ENCODE measurements at regions not wholly inside any gene's neighbourhood (a gene's known extent, or its start where the extent isn't known, plus 50 kb on each side); places are given as distances from the start of the nearest gene placed in this dataset.

DNA sequence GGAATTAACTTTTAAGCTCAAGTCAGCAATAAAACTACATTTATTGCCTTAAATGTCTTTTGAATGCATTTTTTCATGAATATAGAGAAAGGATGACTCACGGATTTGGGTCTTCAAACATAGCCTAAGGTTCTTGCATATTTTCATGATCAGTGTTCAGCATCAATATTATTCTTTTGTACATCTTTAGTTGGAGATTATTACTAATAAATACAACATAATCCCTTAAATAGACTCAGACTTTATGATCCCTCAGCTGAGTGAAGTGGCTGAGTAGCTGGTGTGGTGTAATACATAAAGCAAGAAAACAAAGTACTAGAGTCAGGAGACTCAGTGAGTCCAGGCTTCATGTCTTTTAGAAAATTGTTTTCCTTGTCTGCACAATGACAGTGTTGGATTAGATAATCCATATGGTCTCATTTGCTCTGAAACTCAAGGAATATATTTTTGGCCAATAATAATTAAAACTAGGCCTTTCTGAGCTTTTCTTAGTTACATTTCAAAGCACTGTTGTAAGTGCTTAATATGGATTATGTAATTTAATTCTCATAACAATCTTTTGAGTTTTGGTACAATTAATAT is 78.3 kb upstream of the UNC5C start:
- ChIA-PET POLR2A (no interaction called here), CTCF (interaction anchor here (0.8 to 1.1 kb wide), 2 partner anchors 9 to 10 kb away, joined by 3 read pairs; no protein-coding TSS in a partner anchor)
- BruUV-seq (replicated peaks) = no TSS peak
- no peaks in the 10 kb centered on the region for H3K36me3 ChIP-seq (ENCODE audit: control insufficient read depth in 2 of 2, extremely low read depth in 1 of 2, insufficient read depth in 2 of 2, low read length in 2 of 2)
- FAIRE-seq (no peak), DNase-seq (ENCODE audit: low read depth, low spot score) (no peak)
- no peaks in the 10 kb centered on the region for H3K79me2 ChIP-seq (ENCODE audit: control insufficient read depth, insufficient read depth, low read length)
- no peak overlapping the region for H3K9ac ChIP-seq (replicated peaks; ENCODE audit: extremely low read depth, insufficient read depth, low read length)
- dilution Hi-C loops (cut with MboI; ENCODE audit: extremely low pct_ligation_motif_present, low sequenced_read_pairs) = no loop called here
- no peak overlapping the region for H3K4me3 ChIP-seq (replicated peaks in 1 of 3; ENCODE audit: insufficient read depth in 1 of 3, low read depth in 1 of 3, low read length in 3 of 3)
- H3K4me1 ChIP-seq (ENCODE audit: control insufficient read depth, extremely low read depth, insufficient read depth, low read length) = no peaks in the 10 kb centered on the region
- no peak overlapping the region for H3K27ac ChIP-seq (ENCODE audit: insufficient read depth, low read depth, low read length)
- H2AFZ ChIP-seq (ENCODE audit: low read depth, low read length) = no peak overlapping the region
- no peaks in the 10 kb centered on the region for H3K27me3 ChIP-seq (ENCODE audit: control insufficient read depth in 2 of 2, insufficient read depth in 2 of 2, low read length in 2 of 2)
- H4K20me1 ChIP-seq (replicated peaks; ENCODE audit: control insufficient read depth, extremely low read depth, insufficient read depth, low read length) = no peaks in the 10 kb centered on the region
- no peak overlapping the region for H3K4me2 ChIP-seq (ENCODE audit: insufficient read depth, low read length)
- no peaks in the 10 kb centered on the region for H3K9me1 ChIP-seq (replicated peaks; ENCODE audit: control insufficient read depth, extremely low read depth, insufficient read depth, low read length)
- no peak for TF ChIP-seq MYC (IDR thresholded peaks at IDR 0.05; ENCODE audit: low read depth, low read length)
- TF ChIP-seq CTCF (IDR thresholded peaks at IDR 0.05; ENCODE audit: extremely low read depth in 1 of 2, insufficient read depth in 1 of 2, low read depth in 1 of 2, low read length in 2 of 2) = no peak
- no peak for TF ChIP-seq POLR2A (IDR thresholded peaks at IDR 0.05; ENCODE audit: low read depth, low read length)
- TF ChIP-seq FOS (IDR thresholded peaks at IDR 0.05; ENCODE audit: borderline replicate concordance, insufficient read depth, low read length) = no peak
- no peak for TF ChIP-seq GATA2 (IDR thresholded peaks at IDR 0.05; ENCODE audit: insufficient read depth, insufficient read length, low read depth, low read length)
- TF ChIP-seq POLR2AphosphoS5 (IDR thresholded peaks at IDR 0.05; ENCODE audit: insufficient read depth, low read depth, low read length) = no peak
- H3K9me3 ChIP-seq (replicated peaks; ENCODE audit: control insufficient read depth, insufficient read depth, low read length) = no peaks in the 10 kb centered on the region
- intact Hi-C loops (cut with micrococcal nuclease) = no loop called here

DNA sequence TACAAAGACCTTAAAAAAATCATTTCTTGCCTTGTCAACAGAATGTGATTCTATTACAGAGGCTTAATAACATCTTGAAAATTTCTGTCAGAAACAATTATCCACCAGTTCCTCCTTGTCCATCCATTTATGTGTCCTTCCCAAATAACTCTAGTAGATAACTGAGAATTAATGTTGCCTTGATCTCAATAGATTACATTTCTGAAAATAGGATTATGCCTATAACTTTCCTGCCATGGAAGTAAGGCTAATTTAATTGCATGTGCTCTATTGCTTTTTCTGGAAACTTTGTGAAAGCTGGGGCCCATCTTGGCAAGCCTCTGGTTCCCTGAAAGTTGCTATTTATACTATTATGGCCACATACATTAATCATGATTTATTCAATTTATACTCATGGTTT is 76.2 kb upstream of the UNC5C start:
- H3K4me1 ChIP-seq (ENCODE audit: control insufficient read depth, extremely low read depth, insufficient read depth, low read length) = no peaks in the 10 kb centered on the region
- no peak overlapping the region for H2AFZ ChIP-seq (ENCODE audit: low read depth, low read length)
- H3K9me3 ChIP-seq (replicated peaks; ENCODE audit: control insufficient read depth, insufficient read depth, low read length) = no peaks in the 10 kb centered on the region
- POLR2A ChIA-PET = no interaction called here
- no peaks in the 10 kb centered on the region for H3K27me3 ChIP-seq (ENCODE audit: control insufficient read depth in 2 of 2, insufficient read depth in 2 of 2, low read length in 2 of 2)
- BruUV-seq (replicated peaks) = no TSS peak
- no peaks in the 10 kb centered on the region for H3K36me3 ChIP-seq (ENCODE audit: control insufficient read depth in 2 of 2, extremely low read depth in 1 of 2, insufficient read depth in 2 of 2, low read length in 2 of 2)
- DNase-seq (ENCODE audit: low read depth, low spot score) = no peak
- FAIRE-seq = no peak
- TF ChIP-seq CTCF (IDR thresholded peaks at IDR 0.05; ENCODE audit: extremely low read depth in 1 of 2, insufficient read depth in 1 of 2, low read depth in 1 of 2, low read length in 2 of 2) (no peak), FOS (IDR thresholded peaks at IDR 0.05; ENCODE audit: borderline replicate concordance, insufficient read depth, low read length) (no peak), EZH2 (IDR thresholded peaks at IDR 0.05; ENCODE audit: borderline replicate concordance, low read depth, low read length, severe bottlenecking) (no peak), GATA2 (IDR thresholded peaks at IDR 0.05; ENCODE audit: insufficient read depth, insufficient read length, low read depth, low read length) (no peak), POLR2AphosphoS5 (IDR thresholded peaks at IDR 0.05; ENCODE audit: insufficient read depth, low read depth, low read length) (no peak)
- no peak overlapping the region for H3K9ac ChIP-seq (replicated peaks; ENCODE audit: extremely low read depth, insufficient read depth, low read length)
- no peak overlapping the region for H3K4me2 ChIP-seq (ENCODE audit: insufficient read depth, low read length)
- dilution Hi-C loops (cut with MboI; ENCODE audit: extremely low pct_ligation_motif_present, low sequenced_read_pairs) = no loop called here
- no peaks in the 10 kb centered on the region for H4K20me1 ChIP-seq (replicated peaks; ENCODE audit: control insufficient read depth, extremely low read depth, insufficient read depth, low read length)
- no peaks in the 10 kb centered on the region for H3K79me2 ChIP-seq (ENCODE audit: control insufficient read depth, insufficient read depth, low read length)
- no peaks in the 10 kb centered on the region for H3K9me1 ChIP-seq (replicated peaks; ENCODE audit: control insufficient read depth, extremely low read depth, insufficient read depth, low read length)
- CTCF ChIA-PET = no interaction called here
- no peak overlapping the region for H3K27ac ChIP-seq (ENCODE audit: insufficient read depth, low read depth, low read length)
- H3K4me3 ChIP-seq (replicated peaks in 1 of 3; ENCODE audit: insufficient read depth in 1 of 3, low read depth in 1 of 3, low read length in 3 of 3) = no peak overlapping the region
- intact Hi-C loops (cut with micrococcal nuclease) = no loop called here

Data from endothelial cell of umbilical vein (primary cell).